MM.1S (cell line): ENCODE measurements at regions not wholly inside any gene's neighbourhood (a gene's known extent, or its start where the extent isn't known, plus 50 kb on each side); places are given as distances from the start of the nearest gene placed in this dataset.

Source experiments
- CTCF ChIP-seq: fragments of 300-600 bp; sonication (generic); IDR thresholded peaks from 2 replicates; pipeline ENCODE4 v1.5.1; 2016; ENCODE audit warnings: antibody characterized with exemption, low read length, mixed read lengths
- EZH2phosphoT487 ChIP-seq: fragments of 300-600 bp; sonication (generic); IDR thresholded peaks from 2 replicates; pipeline ENCODE4 v1.6.1; 2018; ENCODE audit warnings: antibody characterized with exemption, low read length

- TF ChIP-seq CTCF = no peak
- TF ChIP-seq EZH2phosphoT487 = no peak
Observed at GRCh38 chr6:84554074-84554473, 210.3 kb downstream of the TBX18 start.
